ENCODE measurements at regions not wholly inside any gene's neighbourhood (a gene's known extent, or its start where the extent isn't known, plus 50 kb on each side); places are given as distances from the start of the nearest gene placed in this dataset.

DNA sequence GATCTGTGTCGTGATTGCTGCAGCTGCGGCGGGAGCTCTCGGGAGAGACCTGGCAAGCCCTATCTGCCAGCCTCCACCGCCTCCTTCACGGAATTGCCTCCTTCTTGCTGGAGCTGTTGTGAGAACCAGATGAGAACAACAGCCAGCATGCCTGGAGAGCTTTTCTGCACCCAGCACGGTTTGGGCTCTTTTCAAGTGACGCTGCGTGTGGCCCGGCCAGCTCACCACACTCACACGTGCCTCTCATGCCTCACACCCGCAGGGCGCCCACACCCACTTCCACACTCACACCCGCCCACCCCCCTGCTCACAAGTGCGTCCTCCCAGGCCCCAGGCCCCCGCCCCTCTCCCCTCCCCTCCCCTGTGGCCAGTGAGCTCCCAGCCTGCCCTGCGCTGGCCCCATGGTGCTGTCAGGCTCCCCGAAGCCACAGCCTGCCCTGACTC, 135.7 kb upstream of the RUNX3 start:
- Histone ChIP-seq H3K27ac (ENCODE audit: low read depth in 2 of 2, low read length in 2 of 2) (no peak overlapping the region), H3K36me3 (ENCODE audit: control insufficient read depth in 2 of 3, insufficient read depth in 3 of 3, low read length in 3 of 3) (no peaks in the 10 kb centered on the region), H3K9ac (ENCODE audit: low read length in 3 of 3) (no peak overlapping the region), H3K9me3 (ENCODE audit: control insufficient read depth in 2 of 3, insufficient read depth in 1 of 3, low read length in 3 of 3) (no peaks in the 10 kb centered on the region), H3K27me3 (ENCODE audit: control insufficient read depth, insufficient read depth, low read length) (no peaks in the 10 kb centered on the region), H3K4me3 (ENCODE audit: low read length in 3 of 3) (no peak overlapping the region), H3K4me1 (ENCODE audit: control insufficient read depth in 2 of 3, insufficient read depth in 2 of 3, low read depth in 1 of 3, low read length in 3 of 3) (no peaks in the 10 kb centered on the region)
- intact Hi-C loops (cut with DNase I), result no loop called here
- peak in 1 of 5 donors; percentile 72 for DNase-seq
- FAIRE-seq, result no peak
- TF ChIP-seq, protein P1, sequence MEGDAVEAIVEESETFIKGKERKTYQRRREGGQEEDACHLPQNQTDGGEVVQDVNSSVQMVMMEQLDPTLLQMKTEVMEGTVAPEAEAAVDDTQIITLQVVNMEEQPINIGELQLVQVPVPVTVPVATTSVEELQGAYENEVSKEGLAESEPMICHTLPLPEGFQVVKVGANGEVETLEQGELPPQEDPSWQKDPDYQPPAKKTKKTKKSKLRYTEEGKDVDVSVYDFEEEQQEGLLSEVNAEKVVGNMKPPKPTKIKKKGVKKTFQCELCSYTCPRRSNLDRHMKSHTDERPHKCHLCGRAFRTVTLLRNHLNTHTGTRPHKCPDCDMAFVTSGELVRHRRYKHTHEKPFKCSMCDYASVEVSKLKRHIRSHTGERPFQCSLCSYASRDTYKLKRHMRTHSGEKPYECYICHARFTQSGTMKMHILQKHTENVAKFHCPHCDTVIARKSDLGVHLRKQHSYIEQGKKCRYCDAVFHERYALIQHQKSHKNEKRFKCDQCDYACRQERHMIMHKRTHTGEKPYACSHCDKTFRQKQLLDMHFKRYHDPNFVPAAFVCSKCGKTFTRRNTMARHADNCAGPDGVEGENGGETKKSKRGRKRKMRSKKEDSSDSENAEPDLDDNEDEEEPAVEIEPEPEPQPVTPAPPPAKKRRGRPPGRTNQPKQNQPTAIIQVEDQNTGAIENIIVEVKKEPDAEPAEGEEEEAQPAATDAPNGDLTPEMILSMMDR (IDR thresholded peaks at IDR 0.05; ENCODE audit: borderline replicate concordance, extremely low read depth, insufficient read depth), result no peak

DNA sequence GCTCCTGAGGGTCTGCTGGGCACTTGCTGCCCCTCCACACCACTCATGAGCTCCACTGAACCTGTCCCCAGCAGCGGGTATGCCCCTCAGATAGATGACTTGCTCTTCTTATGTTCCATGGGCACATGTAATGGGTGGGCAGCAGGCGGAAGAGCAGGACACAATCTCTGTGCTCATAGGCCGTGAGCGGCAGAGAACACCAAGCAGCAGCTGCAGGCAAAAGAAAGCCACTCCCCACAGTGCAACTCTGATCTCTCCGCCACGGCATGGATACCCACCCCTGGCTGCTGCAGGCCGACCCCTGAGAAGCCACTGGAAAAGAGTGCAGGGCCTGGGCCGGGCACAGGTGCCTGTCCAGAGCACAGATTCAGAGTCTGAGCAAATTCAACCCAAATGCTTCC, 135.2 kb upstream of the RUNX3 start:
- intact Hi-C loops (cut with DNase I), result no loop called here
- peak in 1 of 5 donors; percentile 41 for DNase-seq
- H3K27me3 ChIP-seq (ENCODE audit: control insufficient read depth, insufficient read depth, low read length), result no peaks in the 10 kb centered on the region
- no peak overlapping the region for H3K27ac ChIP-seq (ENCODE audit: low read depth in 2 of 2, low read length in 2 of 2)
- H3K4me1 ChIP-seq (ENCODE audit: control insufficient read depth in 2 of 3, insufficient read depth in 2 of 3, low read depth in 1 of 3, low read length in 3 of 3), result no peaks in the 10 kb centered on the region
- H3K4me3 ChIP-seq (ENCODE audit: low read length in 3 of 3), result no peak overlapping the region
- TF ChIP-seq, protein P1 (IDR thresholded peaks at IDR 0.05; ENCODE audit: borderline replicate concordance, extremely low read depth, insufficient read depth), result no peak
- no peaks in the 10 kb centered on the region for H3K36me3 ChIP-seq (ENCODE audit: control insufficient read depth in 2 of 3, insufficient read depth in 3 of 3, low read length in 3 of 3)
- H3K9ac ChIP-seq (ENCODE audit: low read length in 3 of 3), result no peak overlapping the region
- no peaks in the 10 kb centered on the region for H3K9me3 ChIP-seq (ENCODE audit: control insufficient read depth in 2 of 3, insufficient read depth in 1 of 3, low read length in 3 of 3)
- FAIRE-seq, result no peak

DNA sequence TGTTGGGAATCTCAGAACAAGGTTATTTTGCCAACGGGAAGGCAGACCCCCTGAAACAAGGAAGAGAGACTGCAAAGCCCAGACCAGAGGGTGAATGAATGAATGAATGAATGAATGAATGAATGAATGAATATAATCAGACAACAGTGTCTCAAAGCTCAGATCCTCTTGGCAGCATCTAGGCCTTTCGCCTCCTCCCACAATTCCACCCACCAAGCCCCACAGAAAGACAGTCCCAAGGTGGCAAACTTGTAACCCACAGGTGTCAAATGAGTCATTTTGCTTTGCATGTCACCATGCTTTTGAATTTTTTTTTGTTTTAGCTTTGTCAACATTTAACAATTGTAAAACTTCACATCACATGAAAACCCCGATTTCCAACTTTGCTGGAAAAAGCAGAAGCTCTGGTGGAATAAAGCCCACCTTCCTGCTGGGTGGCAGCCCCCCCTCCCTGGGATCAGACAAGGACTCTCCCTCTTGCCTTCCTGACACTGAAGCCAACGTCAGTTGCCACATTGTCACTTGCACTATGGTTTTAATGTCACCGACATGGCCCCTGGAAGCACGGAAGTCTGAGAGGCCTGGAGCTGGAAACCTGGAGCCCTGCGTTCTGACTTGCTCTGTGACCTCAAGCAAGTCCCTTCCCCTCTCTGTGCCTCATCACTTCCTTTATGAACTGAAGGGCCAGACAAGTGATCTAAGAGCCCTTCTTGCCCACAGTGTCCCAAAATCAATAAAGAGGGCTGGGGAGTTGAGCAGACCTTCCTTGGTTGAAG, 134.6 kb upstream of the RUNX3 start:
- peak in 1 of 5 donors; percentile 15 for DNase-seq
- FAIRE-seq, result no peak
- Histone ChIP-seq H3K27ac (ENCODE audit: low read depth in 2 of 2, low read length in 2 of 2) (no peak overlapping the region), H3K4me3 (ENCODE audit: low read length in 3 of 3) (no peak overlapping the region), H3K9me3 (ENCODE audit: control insufficient read depth in 2 of 3, insufficient read depth in 1 of 3, low read length in 3 of 3) (no peaks in the 10 kb centered on the region), H3K4me1 (ENCODE audit: control insufficient read depth in 2 of 3, insufficient read depth in 2 of 3, low read depth in 1 of 3, low read length in 3 of 3) (no peaks in the 10 kb centered on the region), H3K27me3 (ENCODE audit: control insufficient read depth, insufficient read depth, low read length) (no peaks in the 10 kb centered on the region), H3K9ac (ENCODE audit: low read length in 3 of 3) (no peak overlapping the region), H3K36me3 (ENCODE audit: control insufficient read depth in 2 of 3, insufficient read depth in 3 of 3, low read length in 3 of 3) (no peaks in the 10 kb centered on the region)
- intact Hi-C loops (cut with DNase I), result no loop called here
- TF ChIP-seq, protein P1 (IDR thresholded peaks at IDR 0.05; ENCODE audit: borderline replicate concordance, extremely low read depth, insufficient read depth), result no peak
